NB4 (cell line): ENCODE measurements at regions not wholly inside any gene's neighbourhood (a gene's known extent, or its start where the extent isn't known, plus 50 kb on each side); places are given as distances from the start of the nearest gene placed in this dataset.
"Not testable (repeated sequence)": the region's sequence is repeated elsewhere in the genome, so short reads cannot be mapped to it uniquely, and the experiment has no call there.

ENCODE experiments used
- POLR2A ChIP-seq: IDR thresholded peaks from 2 replicates; pipeline ENCODE4 v1.6.1; 2011; ENCODE audit warnings: mild to moderate bottlenecking; ENCODE audit not compliant: insufficient read length; ENCODE audit errors: extremely low read depth
- TF ChIP-seq, protein P1 (sequence below): IDR thresholded peaks from one replicate; pipeline ENCODE4 v1.5.1; 2012; ENCODE audit warnings: low read depth, low read length

DNA sequence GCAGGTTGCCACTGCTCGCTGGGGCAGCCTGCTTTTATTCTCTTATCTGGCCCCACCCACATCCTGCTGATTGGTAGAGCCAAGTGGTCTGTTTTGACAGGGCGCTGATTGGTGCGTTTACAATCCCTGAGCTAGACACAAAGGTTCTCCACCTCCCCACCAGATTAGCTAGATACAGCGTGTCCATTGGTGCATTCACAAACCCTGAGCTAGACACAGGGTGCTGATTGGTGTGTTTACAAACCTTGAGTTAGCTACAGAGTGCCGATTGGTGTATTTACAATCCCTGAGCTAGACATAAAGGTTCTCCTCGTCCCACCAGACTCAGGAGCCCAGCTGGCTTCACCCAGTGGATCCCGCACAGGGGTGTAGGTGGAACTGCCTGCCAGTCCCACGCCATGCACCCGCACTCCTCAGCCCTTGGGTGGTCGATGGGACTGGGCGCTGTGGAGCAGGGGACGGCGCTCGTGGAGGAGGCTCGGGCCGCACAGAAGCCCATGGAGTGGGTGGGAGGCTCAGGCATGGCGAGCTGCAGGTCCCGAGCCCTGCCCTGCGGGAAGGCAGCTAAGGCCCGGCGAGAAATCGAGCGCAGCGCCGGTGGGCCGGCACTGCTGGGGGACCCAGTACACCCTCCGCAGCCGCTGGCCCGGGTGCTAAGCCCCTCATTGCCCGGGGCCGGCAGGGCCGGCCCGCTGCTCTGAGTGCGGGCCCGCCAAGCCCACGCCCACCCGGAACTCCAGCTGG lies 1526.2 kb downstream of the SI start:
- TF ChIP-seq, protein P1, sequence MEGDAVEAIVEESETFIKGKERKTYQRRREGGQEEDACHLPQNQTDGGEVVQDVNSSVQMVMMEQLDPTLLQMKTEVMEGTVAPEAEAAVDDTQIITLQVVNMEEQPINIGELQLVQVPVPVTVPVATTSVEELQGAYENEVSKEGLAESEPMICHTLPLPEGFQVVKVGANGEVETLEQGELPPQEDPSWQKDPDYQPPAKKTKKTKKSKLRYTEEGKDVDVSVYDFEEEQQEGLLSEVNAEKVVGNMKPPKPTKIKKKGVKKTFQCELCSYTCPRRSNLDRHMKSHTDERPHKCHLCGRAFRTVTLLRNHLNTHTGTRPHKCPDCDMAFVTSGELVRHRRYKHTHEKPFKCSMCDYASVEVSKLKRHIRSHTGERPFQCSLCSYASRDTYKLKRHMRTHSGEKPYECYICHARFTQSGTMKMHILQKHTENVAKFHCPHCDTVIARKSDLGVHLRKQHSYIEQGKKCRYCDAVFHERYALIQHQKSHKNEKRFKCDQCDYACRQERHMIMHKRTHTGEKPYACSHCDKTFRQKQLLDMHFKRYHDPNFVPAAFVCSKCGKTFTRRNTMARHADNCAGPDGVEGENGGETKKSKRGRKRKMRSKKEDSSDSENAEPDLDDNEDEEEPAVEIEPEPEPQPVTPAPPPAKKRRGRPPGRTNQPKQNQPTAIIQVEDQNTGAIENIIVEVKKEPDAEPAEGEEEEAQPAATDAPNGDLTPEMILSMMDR = not testable (repeated sequence)
- not testable (repeated sequence) for TF ChIP-seq POLR2A
